HepG2 (cell line): ENCODE measurements at regions not wholly inside any gene's neighbourhood (a gene's known extent, or its start where the extent isn't known, plus 50 kb on each side); places are given as distances from the start of the nearest gene placed in this dataset.

ENCODE experiments used
- ATAC-seq: fragments of 200-7000 bp; cut with Tn5 transposase; 3 replicates; pipeline ENCODE4 v1.9.1; 2020; ENCODE audit warnings: mild to moderate bottlenecking, moderate library complexity
- BruUV-seq: library from RNA; stranded (reverse); fragments of 400-500 nt; replicated peaks from 2 replicates; lab custom pipeline; 2021; lab: Mats Ljungman, UMichigan
- CTCF ChIA-PET: fragments of 300-600 bp; formaldehyde crosslinking; extraction: SDS; loops from one replicate; lab custom pipeline; 2021; ENCODE audit warnings: low total read pairs, inconsistent platforms, low intra/inter-chr PET ratio; lab: Yijun Ruan, JAX
- POLR2A ChIA-PET: fragments of 350-600 bp; sonication (Branson Sonifier 250); formaldehyde crosslinking; loops from one replicate; lab custom pipeline; 2020; ENCODE audit warnings: antibody characterized with exemption, inconsistent platforms; lab: Yijun Ruan, JAX
- DNase-seq: peaks from one replicate; pipeline ENCODE4 v3.0.0-alpha.2; 2015; ENCODE audit warnings: low spot score
- FAIRE-seq: peaks from 3 replicates; lab custom pipeline; 2011; peaks lifted over from hg19 to GRCh38; lab: Jason Lieb, UNC
- H2AFZ ChIP-seq: one replicate; pipeline ENCODE4 v1.6.1; 2011; ENCODE audit warnings: low read length, inconsistent platforms
- H3K27ac ChIP-seq: fragments of 300-600 bp; 3 replicates; pipeline ENCODE4 v1.8.0; 2011; ENCODE audit warnings: mixed run types, mild to moderate bottlenecking, mixed read lengths, low read length, inconsistent platforms; ENCODE audit not compliant: insufficient read depth; ENCODE audit errors: extremely low read length
- H3K27me3 ChIP-seq, 2 experiments: fragments of 200-600 bp in 1 of 2; 2 replicates in 1 of 2; 3 replicates in 1 of 2; pipeline versions ENCODE4 v1.6.0 to v1.8.0; 2011; ENCODE audit warnings: low read length in 2 of 2, mild to moderate bottlenecking in 2 of 2, moderate library complexity in 2 of 2, inconsistent platforms in 1 of 2; ENCODE audit not compliant: insufficient read depth in 2 of 2, control insufficient read depth in 1 of 2
- H3K36me3 ChIP-seq, 2 experiments: fragments of 200-600 bp in 1 of 2; replicated peaks in 1 of 2; 2 replicates in 1 of 2; 3 replicates in 1 of 2; pipeline versions ENCODE4 v1.5.1 to v1.8.0; 2011; ENCODE audit warnings: low read length in 2 of 2, inconsistent platforms in 1 of 2; ENCODE audit not compliant: insufficient read depth in 2 of 2, control insufficient read depth in 1 of 2
- H3K4me1 ChIP-seq: 2 replicates; pipeline ENCODE4 v1.5.1; 2012; ENCODE audit warnings: low read length, inconsistent platforms; ENCODE audit not compliant: insufficient read depth
- H3K4me2 ChIP-seq: 2 replicates; pipeline ENCODE4 v1.6.0; 2011; ENCODE audit warnings: low read depth, low read length, inconsistent platforms
- H3K4me3 ChIP-seq, 3 experiments: fragments of 200-600 bp in 1 of 3; sonication (generic), shearing (Covaris generic) in 1 of 3; replicated peaks in 1 of 3; 2 replicates each; pipeline ENCODE4 v1.5.1; 2011 to 2016; ENCODE audit warnings: low read length in 3 of 3, inconsistent platforms in 2 of 3, low read depth in 2 of 3, mild to moderate bottlenecking in 2 of 3, control low read depth in 1 of 3, mixed read lengths in 1 of 3; ENCODE audit not compliant: insufficient read depth in 1 of 3
- H3K79me2 ChIP-seq: one replicate; pipeline ENCODE4 v1.6.1; 2011; ENCODE audit warnings: low read length, inconsistent platforms; ENCODE audit not compliant: insufficient read depth
- H3K9ac ChIP-seq: 2 replicates; pipeline ENCODE4 v1.6.0; 2011; ENCODE audit warnings: mild to moderate bottlenecking, low read depth, low read length, inconsistent platforms; ENCODE audit not compliant: insufficient read depth
- H3K9me3 ChIP-seq: 2 replicates; pipeline ENCODE4 v1.5.1; 2012; ENCODE audit warnings: mild to moderate bottlenecking, low read length
- H4K20me1 ChIP-seq: 2 replicates; pipeline ENCODE4 v1.6.0; 2011; ENCODE audit warnings: inconsistent platforms, mild to moderate bottlenecking, low read length, moderate library complexity; ENCODE audit not compliant: insufficient read depth
- FOXP1 ChIP-seq, 2 experiments: fragments of 450-650 bp in 1 of 2; IDR thresholded peaks; 2 replicates each; pipeline ENCODE4 v1.6.1; 2017 to 2018; ENCODE audit warnings: antibody characterized with exemption in 1 of 2
- HMGXB3 ChIP-seq: sonication (generic); formaldehyde crosslinking; IDR thresholded peaks from 2 replicates; pipeline ENCODE4 v1.4.0; 2020; ENCODE audit warnings: missing genetic modification reagents, borderline replicate concordance
- KDM3A ChIP-seq: IDR thresholded peaks from 2 replicates; pipeline ENCODE4 v1.6.1; 2018; ENCODE audit warnings: low read depth, missing compliant biosample characterization
- KLF12 ChIP-seq: sonication (generic); formaldehyde crosslinking; IDR thresholded peaks from 2 replicates; pipeline ENCODE4 v1.4.0; 2020; ENCODE audit warnings: missing genetic modification reagents, borderline replicate concordance
- MAFF ChIP-seq: IDR thresholded peaks from 2 replicates; pipeline ENCODE4 v1.6.1; 2011; ENCODE audit warnings: low read depth, low read length, improper control_type of control experiment
- MAFK ChIP-seq, 2 experiments: IDR thresholded peaks in 1 of 2; conservative IDR thresholded peaks in 1 of 2; 2 replicates each; pipeline ENCODE4 v1.6.1; 2011; ENCODE audit warnings: improper control_type of control experiment in 2 of 2, low read length in 2 of 2
- NFYC ChIP-seq: IDR thresholded peaks from 2 replicates; pipeline ENCODE4 v1.6.1; 2016; ENCODE audit warnings: missing genetic modification reagents, missing compliant biosample characterization
- NR2F6 ChIP-seq, 2 experiments: IDR thresholded peaks; 2 replicates each; pipeline ENCODE4 v1.6.1; 2016; ENCODE audit warnings: antibody characterized with exemption in 1 of 2, mild to moderate bottlenecking in 1 of 2
- SIN3B ChIP-seq: fragments of 150-350 bp; IDR thresholded peaks from 2 replicates; pipeline ENCODE4 v1.6.1; 2014; ENCODE audit warnings: low read length
- ZNF274 ChIP-seq: sonication (generic); formaldehyde crosslinking; IDR thresholded peaks from 2 replicates; pipeline ENCODE4 v1.5.1; 2020; ENCODE audit warnings: mild to moderate bottlenecking, missing genetic modification reagents
- ZNF496 ChIP-seq: sonication (generic); formaldehyde crosslinking; IDR thresholded peaks from 2 replicates; pipeline ENCODE4 v1.8.1; 2023; ENCODE audit warnings: mild to moderate bottlenecking, moderate library complexity, missing genetic modification reagents; ENCODE audit not compliant: insufficient replicate concordance
- ZNF674 ChIP-seq: sonication (generic); formaldehyde crosslinking; IDR thresholded peaks from 2 replicates; pipeline ENCODE4 v1.5.0; 2020; ENCODE audit warnings: low read depth, mild to moderate bottlenecking, missing genetic modification reagents
- ZSCAN30 ChIP-seq: sonication (generic); formaldehyde crosslinking; IDR thresholded peaks from 2 replicates; pipeline ENCODE4 v1.5.0; 2020; ENCODE audit warnings: mild to moderate bottlenecking, missing genetic modification reagents
- ZSCAN9 ChIP-seq: IDR thresholded peaks from 2 replicates; pipeline ENCODE4 v1.6.1; 2016; ENCODE audit warnings: borderline replicate concordance
- WGBS: methylation state at CpG from one replicate; pipeline ENCODE4 v1.1.6; 2017; ENCODE audit warnings: low lambda C conversion rate; 5-methylcytosine and 5-hydroxymethylcytosine counted together
- in situ Hi-C: cut with HindIII; loops from 2 replicates; pipeline ENCODE4 v1.10.0; 2017; ENCODE audit warnings: low pct_unique_long_range_greater_than_20kb; ENCODE audit not compliant: extremely low pct_ligation_motif_present
- intact Hi-C: fragments of 100-400 bp; cut with micrococcal nuclease; formaldehyde crosslinking; loops from one replicate; pipeline ENCODE4 v1.10.0; 2022; ENCODE audit not compliant: unreplicated experiment

GRCh38 chr11:91497847-91498246, 726.8 kb upstream of the FAT3 start:
- in situ Hi-C loops (no loop called here), intact Hi-C loops (no loop called here)
- Histone ChIP-seq H2AFZ (no peak overlapping the region), H4K20me1 (no peaks in the 10 kb centered on the region), H3K27ac (no peak overlapping the region), H3K36me3 (no peaks in the 10 kb centered on the region), H3K4me3 (no peak overlapping the region), H3K27me3 (no peaks in the 10 kb centered on the region), H3K79me2 (no peaks in the 10 kb centered on the region), H3K4me2 (no peak overlapping the region), H3K9ac (no peak overlapping the region), H3K9me3 (no peaks in the 10 kb centered on the region), H3K4me1 (no peaks in the 10 kb centered on the region)
- 2% methylated on average over 1 of the region's 1 CpG for WGBS
- TF ChIP-seq MAFK (conservative IDR thresholded peaks at IDR 0.05 in 1 of 2, IDR thresholded peaks at IDR 0.05 in 1 of 2; ENCODE audit: low read length in 2 of 2) (peak in 1 of 2 experiments; percentile 66; a peak in 3 of 4 replicates), MAFF (peak; percentile 47), SIN3B (no peak), FOXP1 (IDR thresholded peaks at IDR 0.05) (no peak), FOXP1 (CRISPR knock-in tag; IDR thresholded peaks at IDR 0.05) (no peak), ZNF674 (CRISPR knock-in tag) (no peak), ZNF274 (no peak)
- no TSS peak for BruUV-seq
- no peak for DNase-seq
- no peak for FAIRE-seq
- CTCF ChIA-PET: no interaction called here
- POLR2A ChIA-PET: no interaction called here
- ATAC-seq: no peak

GRCh38 chr11:91495837-91496236, 728.8 kb upstream of the FAT3 start:
- no peak overlapping the region for H3K27ac ChIP-seq
- no peak overlapping the region for H2AFZ ChIP-seq
- no peak overlapping the region for H3K9ac ChIP-seq
- no TSS peak for BruUV-seq
- TF ChIP-seq ZSCAN30: no peak
- TF ChIP-seq KDM3A (CRISPR knock-in tag): no peak
- no peak for TF ChIP-seq ZSCAN9 (CRISPR knock-in tag)
- no peak for TF ChIP-seq HMGXB3 (CRISPR knock-in tag)
- no peak for TF ChIP-seq ZNF496 (CRISPR knock-in tag)
- TF ChIP-seq NFYC (CRISPR knock-in tag): no peak
- TF ChIP-seq KLF12 (CRISPR knock-in tag): no peak
- no peak for TF ChIP-seq NR2F6 (IDR thresholded peaks at IDR 0.05)
- no peak for TF ChIP-seq NR2F6 (CRISPR knock-in tag; IDR thresholded peaks at IDR 0.05)
- POLR2A ChIA-PET: no interaction called here
- no peaks in the 10 kb centered on the region for H3K9me3 ChIP-seq
- no peak for ATAC-seq
- no peaks in the 10 kb centered on the region for H3K4me1 ChIP-seq
- no peaks in the 10 kb centered on the region for H3K27me3 ChIP-seq
- no peak for FAIRE-seq
- intact Hi-C loops: no loop called here
- H4K20me1 ChIP-seq: no peaks in the 10 kb centered on the region
- in situ Hi-C loops: no loop called here
- no peak for DNase-seq
- CTCF ChIA-PET: no interaction called here
- H3K4me3 ChIP-seq: no peak overlapping the region
- no peaks in the 10 kb centered on the region for H3K36me3 ChIP-seq
- H3K79me2 ChIP-seq: no peaks in the 10 kb centered on the region
- H3K4me2 ChIP-seq: no peak overlapping the region
